ENCODE measurements at regions not wholly inside any gene's neighbourhood (a gene's known extent, or its start where the extent isn't known, plus 50 kb on each side); places are given as distances from the start of the nearest gene placed in this dataset.

DNA sequence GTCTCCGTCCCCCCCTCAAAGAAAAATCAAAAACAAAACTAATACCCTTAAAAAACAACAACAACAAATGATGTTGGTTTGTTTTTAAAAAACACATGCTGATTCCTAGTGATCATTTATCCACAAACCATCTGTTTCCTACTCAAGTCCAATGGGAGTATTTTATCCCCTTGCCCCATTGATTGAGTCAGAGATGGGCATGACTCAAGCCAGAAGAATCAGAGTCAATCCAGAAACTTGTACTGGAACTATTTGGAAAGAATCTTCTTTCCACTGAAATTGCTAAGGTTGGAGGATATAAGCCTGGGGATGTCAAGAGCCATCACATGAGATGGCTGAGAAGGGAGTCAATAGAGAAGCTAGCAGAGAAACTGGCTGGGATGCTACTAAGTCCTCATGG lies 176.4 kb downstream of the MIS18A start:
- Histone ChIP-seq H3K4me3 (no peak overlapping the region), H3F3A (replicated peaks; ENCODE audit: low read depth) (no peaks in the 10 kb centered on the region), H3K79me2 (replicated peaks; ENCODE audit: insufficient read depth) (no peaks in the 10 kb centered on the region), H3K9me2 (ENCODE audit: insufficient read depth) (no peaks in the 10 kb centered on the region), H3K4me2 (no peak overlapping the region), H2AFZ (no peak overlapping the region), H3K27ac (ENCODE audit: low read depth) (no peak overlapping the region), H4K20me1 (replicated peaks; ENCODE audit: insufficient read depth) (no peaks in the 10 kb centered on the region), H3K4me1 (ENCODE audit: insufficient read depth) (no peaks in the 10 kb centered on the region; the same call in 1 of the 2 replicates), H3K27me3 (ENCODE audit: insufficient read depth) (no peaks in the 10 kb centered on the region), H3K36me3 (ENCODE audit: insufficient read depth) (no peaks in the 10 kb centered on the region)
- Mint-ChIP-seq H3K36me3 (ENCODE audit: low read depth) (peaks cover 3% of the 10 kb centered on the region; the same call in 1 of the 3 replicates), H3K27me3 (ENCODE audit: insufficient read depth, low read depth, poor library complexity) (peaks cover 12% of the 10 kb centered on the region), H3K4me1 (peaks cover 16% of the 10 kb centered on the region), H3K9me3 (peaks cover 26% of the 10 kb centered on the region), H3K27ac (no peak overlapping the region), H3K4me3 (no peak overlapping the region)
- DNase-seq (ENCODE audit: low spot score) (no peak), ATAC-seq (no peak)
- no peak for TF ChIP-seq STAT1 (IDR thresholded peaks at IDR 0.05; ENCODE audit: unreplicated experiment)
- TF ChIP-seq, protein P1, sequence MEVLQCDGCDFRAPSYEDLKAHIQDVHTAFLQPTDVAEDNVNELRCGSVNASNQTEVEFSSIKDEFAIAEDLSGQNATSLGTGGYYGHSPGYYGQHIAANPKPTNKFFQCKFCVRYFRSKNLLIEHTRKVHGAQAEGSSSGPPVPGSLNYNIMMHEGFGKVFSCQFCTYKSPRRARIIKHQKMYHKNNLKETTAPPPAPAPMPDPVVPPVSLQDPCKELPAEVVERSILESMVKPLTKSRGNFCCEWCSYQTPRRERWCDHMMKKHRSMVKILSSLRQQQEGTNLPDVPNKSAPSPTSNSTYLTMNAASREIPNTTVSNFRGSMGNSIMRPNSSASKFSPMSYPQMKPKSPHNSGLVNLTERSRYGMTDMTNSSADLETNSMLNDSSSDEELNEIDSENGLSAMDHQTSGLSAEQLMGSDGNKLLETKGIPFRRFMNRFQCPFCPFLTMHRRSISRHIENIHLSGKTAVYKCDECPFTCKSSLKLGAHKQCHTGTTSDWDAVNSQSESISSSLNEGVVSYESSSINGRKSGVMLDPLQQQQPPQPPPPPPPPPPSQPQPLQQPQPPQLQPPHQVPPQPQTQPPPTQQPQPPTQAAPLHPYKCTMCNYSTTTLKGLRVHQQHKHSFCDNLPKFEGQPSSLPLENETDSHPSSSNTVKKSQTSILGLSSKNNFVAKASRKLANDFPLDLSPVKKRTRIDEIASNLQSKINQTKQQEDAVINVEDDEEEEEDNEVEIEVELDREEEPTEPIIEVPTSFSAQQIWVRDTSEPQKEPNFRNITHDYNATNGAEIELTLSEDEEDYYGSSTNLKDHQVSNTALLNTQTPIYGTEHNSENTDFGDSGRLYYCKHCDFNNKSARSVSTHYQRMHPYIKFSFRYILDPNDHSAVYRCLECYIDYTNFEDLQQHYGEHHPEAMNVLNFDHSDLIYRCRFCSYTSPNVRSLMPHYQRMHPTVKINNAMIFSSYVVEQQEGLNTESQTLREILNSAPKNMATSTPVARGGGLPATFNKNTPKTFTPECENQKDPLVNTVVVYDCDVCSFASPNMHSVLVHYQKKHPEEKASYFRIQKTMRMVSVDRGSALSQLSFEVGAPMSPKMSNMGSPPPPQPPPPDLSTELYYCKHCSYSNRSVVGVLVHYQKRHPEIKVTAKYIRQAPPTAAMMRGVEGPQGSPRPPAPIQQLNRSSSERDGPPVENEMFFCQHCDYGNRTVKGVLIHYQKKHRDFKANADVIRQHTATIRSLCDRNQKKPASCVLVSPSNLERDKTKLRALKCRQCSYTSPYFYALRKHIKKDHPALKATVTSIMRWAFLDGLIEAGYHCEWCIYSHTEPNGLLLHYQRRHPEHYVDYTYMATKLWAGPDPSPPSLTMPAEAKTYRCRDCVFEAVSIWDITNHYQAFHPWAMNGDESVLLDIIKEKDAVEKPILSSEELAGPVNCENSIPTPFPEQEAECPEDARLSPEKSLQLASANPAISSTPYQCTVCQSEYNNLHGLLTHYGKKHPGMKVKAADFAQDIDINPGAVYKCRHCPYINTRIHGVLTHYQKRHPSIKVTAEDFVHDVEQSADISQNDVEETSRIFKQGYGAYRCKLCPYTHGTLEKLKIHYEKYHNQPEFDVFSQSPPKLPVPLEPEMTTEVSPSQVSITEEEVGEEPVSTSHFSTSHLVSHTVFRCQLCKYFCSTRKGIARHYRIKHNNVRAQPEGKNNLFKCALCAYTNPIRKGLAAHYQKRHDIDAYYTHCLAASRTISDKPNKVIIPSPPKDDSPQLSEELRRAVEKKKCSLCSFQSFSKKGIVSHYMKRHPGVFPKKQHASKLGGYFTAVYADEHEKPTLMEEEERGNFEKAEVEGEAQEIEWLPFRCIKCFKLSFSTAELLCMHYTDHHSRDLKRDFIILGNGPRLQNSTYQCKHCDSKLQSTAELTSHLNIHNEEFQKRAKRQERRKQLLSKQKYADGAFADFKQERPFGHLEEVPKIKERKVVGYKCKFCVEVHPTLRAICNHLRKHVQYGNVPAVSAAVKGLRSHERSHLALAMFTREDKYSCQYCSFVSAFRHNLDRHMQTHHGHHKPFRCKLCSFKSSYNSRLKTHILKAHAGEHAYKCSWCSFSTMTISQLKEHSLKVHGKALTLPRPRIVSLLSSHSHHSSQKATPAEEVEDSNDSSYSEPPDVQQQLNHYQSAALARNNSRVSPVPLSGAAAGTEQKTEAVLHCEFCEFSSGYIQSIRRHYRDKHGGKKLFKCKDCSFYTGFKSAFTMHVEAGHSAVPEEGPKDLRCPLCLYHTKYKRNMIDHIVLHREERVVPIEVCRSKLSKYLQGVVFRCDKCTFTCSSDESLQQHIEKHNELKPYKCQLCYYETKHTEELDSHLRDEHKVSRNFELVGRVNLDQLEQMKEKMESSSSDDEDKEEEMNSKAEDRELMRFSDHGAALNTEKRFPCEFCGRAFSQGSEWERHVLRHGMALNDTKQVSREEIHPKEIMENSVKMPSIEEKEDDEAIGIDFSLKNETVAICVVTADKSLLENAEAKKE (CRISPR knock-in tag; IDR thresholded peaks at IDR 0.05) = no peak
- TF ChIP-seq NANOG (IDR thresholded peaks at IDR 0.05; ENCODE audit: borderline replicate concordance) = no peak
- TF ChIP-seq POLR2AphosphoS5 (IDR thresholded peaks at IDR 0.05; ENCODE audit: low read depth) = no peak
- no peak for TF ChIP-seq EZH2phosphoT487 (IDR thresholded peaks at IDR 0.05; ENCODE audit: unreplicated experiment)

DNA sequence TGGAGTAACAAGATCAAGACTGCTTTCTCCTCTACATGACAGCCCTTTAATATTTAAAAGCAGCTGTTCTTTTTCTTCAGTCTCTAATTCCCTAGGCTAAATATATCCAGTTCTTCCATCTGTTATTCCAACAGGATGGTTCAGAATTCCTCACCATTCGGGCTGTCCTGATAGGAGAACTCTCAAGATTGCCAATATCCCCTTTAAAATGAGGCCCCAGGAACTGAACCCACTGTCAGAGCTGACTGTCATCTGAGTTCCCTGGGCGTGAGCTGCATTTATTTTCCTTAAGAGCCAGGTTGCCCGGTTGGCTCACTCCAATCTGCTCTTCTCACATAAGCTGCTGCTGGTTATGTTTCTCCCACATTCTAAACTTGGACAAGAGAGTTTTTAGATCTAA lies 177.6 kb downstream of the MIS18A start:
- H3K4me1 ChIP-seq (ENCODE audit: insufficient read depth) = no peaks in the 10 kb centered on the region; the same call in 1 of the 2 replicates
- H3K4me3 ChIP-seq = no peak overlapping the region
- H3K36me3 Mint-ChIP-seq (ENCODE audit: low read depth) = peaks cover 3% of the 10 kb centered on the region; the same call in 1 of the 3 replicates
- DNase-seq (ENCODE audit: low spot score) = no peak
- no peak for TF ChIP-seq POLR2AphosphoS5 (IDR thresholded peaks at IDR 0.05; ENCODE audit: low read depth)
- peaks cover 12% of the 10 kb centered on the region for H3K27me3 Mint-ChIP-seq (ENCODE audit: insufficient read depth, low read depth, poor library complexity)
- no peaks in the 10 kb centered on the region for H3K79me2 ChIP-seq (replicated peaks; ENCODE audit: insufficient read depth)
- H3K36me3 ChIP-seq (ENCODE audit: insufficient read depth) = no peaks in the 10 kb centered on the region
- H3K27ac Mint-ChIP-seq = no peak overlapping the region
- H4K20me1 ChIP-seq (replicated peaks; ENCODE audit: insufficient read depth) = no peaks in the 10 kb centered on the region
- H3K27me3 ChIP-seq (ENCODE audit: insufficient read depth) = no peaks in the 10 kb centered on the region
- H3K4me1 Mint-ChIP-seq = peaks cover 16% of the 10 kb centered on the region
- H3K4me3 Mint-ChIP-seq = no peak overlapping the region
- no peaks in the 10 kb centered on the region for H3F3A ChIP-seq (replicated peaks; ENCODE audit: low read depth)
- H3K4me2 ChIP-seq = no peak overlapping the region
- peaks cover 18% of the 10 kb centered on the region for H3K9me3 Mint-ChIP-seq
- H2AFZ ChIP-seq = no peak overlapping the region
- no peak for ATAC-seq
- no peak overlapping the region for H3K27ac ChIP-seq (ENCODE audit: low read depth)
- H3K9me2 ChIP-seq (ENCODE audit: insufficient read depth) = no peaks in the 10 kb centered on the region
